ENCODE measurements at regions not wholly inside any gene's neighbourhood (a gene's known extent, or its start where the extent isn't known, plus 50 kb on each side); places are given as distances from the start of the nearest gene placed in this dataset.

DNA sequence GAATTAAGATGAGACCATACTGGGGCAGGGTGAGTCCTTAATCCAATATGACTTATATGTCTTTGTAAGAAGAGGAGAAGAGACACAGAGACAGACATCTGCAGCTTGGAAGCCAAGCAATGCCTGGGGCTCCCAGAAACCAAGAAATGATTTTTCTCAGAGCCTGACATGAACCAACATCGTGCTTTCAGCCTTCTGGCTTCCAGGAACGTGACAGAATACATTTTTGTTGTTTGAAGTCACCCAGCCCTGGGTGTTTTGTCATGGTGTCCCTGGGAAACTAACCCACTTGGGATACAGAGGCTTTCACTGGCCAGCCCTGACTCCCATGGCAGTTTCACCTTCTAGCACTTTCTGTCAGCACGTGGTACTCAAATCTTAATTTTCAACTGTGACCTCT is 95.3 kb upstream of the SLC10A2 start:
- Histone ChIP-seq H3K9me3 (ENCODE audit: control insufficient read depth in 2 of 2, low read length in 2 of 2) (no peaks in the 10 kb centered on the region), H3K4me1 (ENCODE audit: control insufficient read depth, insufficient read depth, low read length) (no peaks in the 10 kb centered on the region), H3K9ac (ENCODE audit: low read length in 2 of 2) (no peak overlapping the region), H3K27me3 (ENCODE audit: control insufficient read depth in 1 of 2, insufficient read depth in 2 of 2, low read length in 2 of 2) (peaks cover 0 to 2% of the 10 kb centered on the region in 2 donors), H3K4me3 (ENCODE audit: low read length in 2 of 2) (no peak overlapping the region), H3K36me3 (ENCODE audit: control insufficient read depth in 2 of 2, insufficient read depth in 2 of 2, low read length in 2 of 2) (no peaks in the 10 kb centered on the region), H3K27ac (ENCODE audit: low read length) (no peak overlapping the region)

DNA sequence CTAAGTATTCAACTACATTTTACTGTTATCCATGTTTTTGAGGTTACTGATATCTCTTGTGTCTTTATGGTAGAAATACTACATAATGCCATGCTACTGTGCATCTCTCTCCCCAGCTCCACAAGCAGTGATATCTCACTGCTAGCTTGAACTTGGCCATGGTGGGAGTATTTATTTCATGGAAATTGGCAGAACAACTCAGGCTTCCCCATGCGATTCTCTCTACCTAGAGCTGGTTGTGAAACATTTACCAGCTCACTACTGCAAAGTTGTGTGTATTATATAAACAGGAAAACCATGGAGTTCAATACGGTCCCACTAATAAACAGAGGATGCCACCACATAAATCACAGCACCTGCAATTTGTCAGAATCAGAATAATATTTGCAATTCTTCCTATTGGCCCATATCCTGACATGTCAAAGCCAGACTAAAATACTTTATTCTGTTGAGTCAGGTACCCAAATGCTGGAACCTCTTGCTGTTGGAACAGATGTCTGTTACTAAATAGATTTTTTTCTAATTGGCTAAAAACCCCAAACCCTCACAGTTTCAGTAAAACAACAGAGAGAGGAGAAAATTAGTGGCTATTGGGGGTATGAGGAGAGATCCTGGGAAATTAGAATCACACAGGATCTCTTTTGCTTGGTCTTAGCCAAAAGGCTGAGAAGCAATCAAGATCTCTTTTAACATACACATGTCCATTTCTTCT is 91.4 kb upstream of the SLC10A2 start:
- no peak overlapping the region for H3K9ac ChIP-seq (ENCODE audit: low read length in 2 of 2)
- no peak overlapping the region for H3K27ac ChIP-seq (ENCODE audit: low read length)
- H3K4me1 ChIP-seq (ENCODE audit: control insufficient read depth, insufficient read depth, low read length) = no peaks in the 10 kb centered on the region
- no peaks in the 10 kb centered on the region for H3K36me3 ChIP-seq (ENCODE audit: control insufficient read depth in 2 of 2, insufficient read depth in 2 of 2, low read length in 2 of 2)
- no peaks in the 10 kb centered on the region for H3K9me3 ChIP-seq (ENCODE audit: control insufficient read depth in 2 of 2, low read length in 2 of 2)
- peaks cover 0 to 2% of the 10 kb centered on the region in 2 donors for H3K27me3 ChIP-seq (ENCODE audit: control insufficient read depth in 1 of 2, insufficient read depth in 2 of 2, low read length in 2 of 2)
- H3K4me3 ChIP-seq (ENCODE audit: low read length in 2 of 2) = no peak overlapping the region

DNA sequence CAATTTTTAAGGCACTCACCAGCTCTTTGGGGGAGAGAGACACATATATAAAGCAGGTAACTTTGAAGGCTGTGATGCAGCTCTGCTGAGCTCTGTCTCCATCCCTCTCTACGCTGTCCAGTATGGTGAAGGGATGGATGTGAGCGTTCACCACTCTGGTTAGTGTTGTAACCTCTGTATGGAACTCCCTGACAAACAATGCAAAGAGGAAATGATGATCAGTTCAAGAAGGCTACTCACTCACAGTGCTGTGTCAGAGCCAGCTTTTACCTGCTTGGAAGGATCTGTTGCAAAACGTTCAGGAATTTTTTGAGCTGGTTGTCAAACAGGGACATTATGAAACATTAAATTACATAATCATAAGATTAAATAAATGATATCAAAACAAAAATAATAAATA is 90.8 kb upstream of the SLC10A2 start:
- H3K36me3 ChIP-seq (ENCODE audit: control insufficient read depth in 2 of 2, insufficient read depth in 2 of 2, low read length in 2 of 2) = no peaks in the 10 kb centered on the region
- no peaks in the 10 kb centered on the region for H3K4me1 ChIP-seq (ENCODE audit: control insufficient read depth, insufficient read depth, low read length)
- no peaks in the 10 kb centered on the region for H3K9me3 ChIP-seq (ENCODE audit: control insufficient read depth in 2 of 2, low read length in 2 of 2)
- H3K4me3 ChIP-seq (ENCODE audit: low read length in 2 of 2) = no peak overlapping the region
- H3K27ac ChIP-seq (ENCODE audit: low read length) = no peak overlapping the region
- peaks cover 0 to 2% of the 10 kb centered on the region in 2 donors for H3K27me3 ChIP-seq (ENCODE audit: control insufficient read depth in 1 of 2, insufficient read depth in 2 of 2, low read length in 2 of 2)
- H3K9ac ChIP-seq (ENCODE audit: low read length in 2 of 2) = no peak overlapping the region

DNA sequence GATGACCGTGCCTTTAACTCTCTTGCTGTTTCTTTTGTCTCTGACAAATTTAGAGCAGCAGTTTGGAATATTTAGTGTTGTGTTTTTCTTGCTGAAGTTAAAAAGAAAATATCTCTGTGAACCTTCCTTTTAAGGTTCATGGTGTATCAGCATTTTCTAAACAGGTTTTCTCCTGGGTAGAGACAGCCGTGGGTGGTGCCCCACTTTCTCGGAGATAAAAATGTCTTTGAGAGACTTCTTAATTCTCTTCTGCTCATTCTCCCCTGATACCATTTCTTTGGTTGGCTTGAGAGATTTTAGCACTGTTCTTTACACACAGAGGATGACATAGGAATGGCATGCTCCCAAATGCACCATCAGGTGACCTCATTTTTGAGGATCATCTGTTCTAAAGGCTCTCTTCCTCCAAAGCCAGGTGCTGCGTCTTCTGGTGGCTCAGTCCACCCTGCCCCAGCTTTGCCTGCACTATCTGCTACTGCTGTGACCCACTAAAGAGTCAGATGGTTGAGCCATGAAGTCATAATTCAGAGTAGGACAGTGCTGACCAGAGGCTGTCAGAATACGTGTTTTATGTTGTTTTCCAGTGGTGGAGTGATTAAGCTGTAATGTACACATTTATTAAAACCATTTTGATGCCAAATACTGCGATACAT is 90.3 kb upstream of the SLC10A2 start:
- Histone ChIP-seq H3K9me3 (ENCODE audit: control insufficient read depth in 2 of 2, low read length in 2 of 2) (no peaks in the 10 kb centered on the region), H3K4me1 (ENCODE audit: control insufficient read depth, insufficient read depth, low read length) (no peaks in the 10 kb centered on the region), H3K9ac (ENCODE audit: low read length in 2 of 2) (no peak overlapping the region)

DNA sequence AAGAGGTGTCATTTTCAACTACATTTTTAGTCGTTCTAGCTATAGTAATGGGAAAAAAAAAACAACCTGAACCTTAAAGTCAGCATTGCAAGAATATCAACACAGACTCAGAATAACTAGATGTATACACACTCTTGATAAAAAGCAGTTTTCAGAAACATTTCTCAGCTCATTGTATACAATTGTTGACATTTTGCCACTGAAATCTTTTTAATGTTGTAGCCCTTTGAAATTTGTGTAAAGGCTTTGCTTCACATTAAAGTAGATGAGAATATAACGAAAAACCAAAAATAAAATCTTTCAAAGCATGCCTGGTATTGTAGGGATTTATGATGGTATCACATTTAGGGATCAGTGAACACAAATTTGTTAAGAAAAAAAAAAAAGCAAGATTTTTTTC is 87.2 kb upstream of the SLC10A2 start:
- Histone ChIP-seq H3K4me3 (ENCODE audit: low read length in 2 of 2) (no peak overlapping the region), H3K27ac (ENCODE audit: low read length) (no peak overlapping the region), H3K4me1 (ENCODE audit: control insufficient read depth, insufficient read depth, low read length) (no peaks in the 10 kb centered on the region), H3K36me3 (ENCODE audit: control insufficient read depth in 2 of 2, insufficient read depth in 2 of 2, low read length in 2 of 2) (no peaks in the 10 kb centered on the region), H3K9me3 (ENCODE audit: control insufficient read depth in 2 of 2, low read length in 2 of 2) (no peaks in the 10 kb centered on the region), H3K27me3 (ENCODE audit: control insufficient read depth in 1 of 2, insufficient read depth in 2 of 2, low read length in 2 of 2) (peaks cover 0 to 2% of the 10 kb centered on the region in 2 donors), H3K9ac (ENCODE audit: low read length in 2 of 2) (no peak overlapping the region)

More for the DNA sequence above, 90.3 kb upstream of the SLC10A2 start:
- no peak overlapping the region for H3K4me3 ChIP-seq (ENCODE audit: low read length in 2 of 2)
- H3K36me3 ChIP-seq (ENCODE audit: control insufficient read depth in 2 of 2, insufficient read depth in 2 of 2, low read length in 2 of 2) = no peaks in the 10 kb centered on the region
- H3K27ac ChIP-seq (ENCODE audit: low read length) = no peak overlapping the region
- peaks cover 0 to 2% of the 10 kb centered on the region in 2 donors for H3K27me3 ChIP-seq (ENCODE audit: control insufficient read depth in 1 of 2, insufficient read depth in 2 of 2, low read length in 2 of 2)

DNA sequence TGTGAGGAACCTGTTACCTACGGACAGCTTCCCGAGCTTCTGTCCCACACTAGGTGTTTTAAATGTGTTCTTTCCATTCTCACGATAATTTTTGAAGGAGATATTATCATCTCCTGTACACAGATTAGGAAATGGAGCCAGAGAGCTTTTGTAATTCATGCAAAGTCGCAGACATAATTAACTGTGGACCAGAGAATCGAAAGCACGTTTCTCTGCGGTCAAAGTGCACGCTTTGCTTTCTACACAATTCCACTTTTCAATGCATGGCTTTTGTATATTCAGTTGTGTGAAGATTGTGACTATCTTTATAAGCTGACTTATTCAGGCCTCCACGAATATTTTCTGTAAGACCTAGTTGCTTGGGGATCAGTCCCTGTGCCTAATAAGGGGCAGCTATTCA is 81.7 kb upstream of the SLC10A2 start:
- Histone ChIP-seq H3K4me1 (ENCODE audit: control insufficient read depth, insufficient read depth, low read length) (no peaks in the 10 kb centered on the region), H3K27me3 (ENCODE audit: control insufficient read depth in 1 of 2, insufficient read depth in 2 of 2, low read length in 2 of 2) (no peaks in the 10 kb centered on the region), H3K9ac (ENCODE audit: low read length in 2 of 2) (no peak overlapping the region), H3K36me3 (ENCODE audit: control insufficient read depth in 2 of 2, insufficient read depth in 2 of 2, low read length in 2 of 2) (no peaks in the 10 kb centered on the region), H3K27ac (ENCODE audit: low read length) (no peak overlapping the region), H3K9me3 (ENCODE audit: control insufficient read depth in 2 of 2, low read length in 2 of 2) (no peaks in the 10 kb centered on the region), H3K4me3 (ENCODE audit: low read length in 2 of 2) (no peak overlapping the region)

DNA sequence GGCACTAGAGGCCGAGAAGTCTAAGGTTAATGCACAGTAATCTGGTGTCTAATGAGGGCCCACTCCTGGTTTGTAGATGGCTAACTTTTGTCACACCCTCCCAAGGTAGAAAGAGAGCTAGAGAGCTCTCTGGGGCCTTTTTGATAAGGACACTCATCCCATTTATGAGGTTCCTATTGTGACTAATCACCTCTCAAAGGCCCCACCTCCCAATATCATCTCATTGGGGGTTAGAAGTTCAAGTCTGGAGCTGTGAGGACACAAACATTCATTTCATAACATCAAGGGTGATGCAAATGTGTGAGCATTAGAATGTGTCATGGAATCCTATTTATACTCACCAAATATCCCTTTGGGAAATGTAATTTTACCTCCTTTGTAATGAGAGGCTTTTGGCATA is 79.2 kb upstream of the SLC10A2 start:
- no peaks in the 10 kb centered on the region for H3K36me3 ChIP-seq (ENCODE audit: control insufficient read depth in 2 of 2, insufficient read depth in 2 of 2, low read length in 2 of 2)
- no peaks in the 10 kb centered on the region for H3K4me1 ChIP-seq (ENCODE audit: control insufficient read depth, insufficient read depth, low read length)
- H3K27ac ChIP-seq (ENCODE audit: low read length) = no peak overlapping the region
- no peak overlapping the region for H3K9ac ChIP-seq (ENCODE audit: low read length in 2 of 2)
- H3K27me3 ChIP-seq (ENCODE audit: control insufficient read depth in 1 of 2, insufficient read depth in 2 of 2, low read length in 2 of 2) = no peaks in the 10 kb centered on the region
- H3K4me3 ChIP-seq (ENCODE audit: low read length in 2 of 2) = no peak overlapping the region
- H3K9me3 ChIP-seq (ENCODE audit: control insufficient read depth in 2 of 2, low read length in 2 of 2) = no peaks in the 10 kb centered on the region

DNA sequence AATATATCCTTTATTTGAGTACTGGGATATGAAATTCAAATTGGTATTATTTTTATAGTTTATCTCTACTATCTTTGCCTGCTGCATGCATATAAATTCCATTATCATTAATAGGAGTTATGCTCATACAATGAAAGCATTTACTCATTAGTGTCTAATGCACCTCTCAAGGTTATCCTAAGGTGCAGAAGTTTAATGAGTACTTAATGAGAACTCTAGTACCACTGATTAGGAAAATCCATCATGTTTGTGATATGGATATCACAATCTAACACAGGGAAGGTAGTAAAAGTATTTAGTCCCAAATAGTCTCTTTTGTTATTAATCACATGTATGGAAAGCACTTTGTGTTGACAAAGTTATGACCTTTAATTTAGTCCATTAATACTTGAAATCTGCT is 77.2 kb upstream of the SLC10A2 start:
- Histone ChIP-seq H3K9me3 (ENCODE audit: control insufficient read depth in 2 of 2, low read length in 2 of 2) (no peaks in the 10 kb centered on the region), H3K27ac (ENCODE audit: low read length) (no peak overlapping the region), H3K9ac (ENCODE audit: low read length in 2 of 2) (no peak overlapping the region), H3K36me3 (ENCODE audit: control insufficient read depth in 2 of 2, insufficient read depth in 2 of 2, low read length in 2 of 2) (no peaks in the 10 kb centered on the region), H3K4me3 (ENCODE audit: low read length in 2 of 2) (no peak overlapping the region), H3K27me3 (ENCODE audit: control insufficient read depth in 1 of 2, insufficient read depth in 2 of 2, low read length in 2 of 2) (no peaks in the 10 kb centered on the region), H3K4me1 (ENCODE audit: control insufficient read depth, insufficient read depth, low read length) (no peaks in the 10 kb centered on the region)

DNA sequence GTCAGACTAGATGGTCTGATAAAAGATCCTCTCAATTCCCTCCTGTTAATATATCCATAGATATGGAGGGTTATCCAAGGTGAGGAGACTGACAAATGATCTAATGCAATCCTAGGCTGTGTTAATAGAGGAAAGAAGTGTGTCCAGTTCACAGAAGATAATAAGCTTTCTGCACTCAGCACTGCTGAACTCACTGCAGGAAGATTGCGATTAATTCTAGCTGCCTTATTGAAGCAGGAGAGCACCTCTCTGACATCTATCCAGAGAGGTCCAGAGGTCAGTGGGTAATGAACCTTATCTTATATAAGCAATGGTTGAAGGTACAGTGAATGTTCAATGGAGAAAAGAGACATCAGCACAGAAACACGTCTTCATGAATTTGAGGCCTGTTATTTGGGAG is 75.9 kb upstream of the SLC10A2 start:
- Histone ChIP-seq H3K9ac (ENCODE audit: low read length in 2 of 2) (no peak overlapping the region), H3K27ac (ENCODE audit: low read length) (no peak overlapping the region), H3K4me1 (ENCODE audit: control insufficient read depth, insufficient read depth, low read length) (no peaks in the 10 kb centered on the region)

DNA sequence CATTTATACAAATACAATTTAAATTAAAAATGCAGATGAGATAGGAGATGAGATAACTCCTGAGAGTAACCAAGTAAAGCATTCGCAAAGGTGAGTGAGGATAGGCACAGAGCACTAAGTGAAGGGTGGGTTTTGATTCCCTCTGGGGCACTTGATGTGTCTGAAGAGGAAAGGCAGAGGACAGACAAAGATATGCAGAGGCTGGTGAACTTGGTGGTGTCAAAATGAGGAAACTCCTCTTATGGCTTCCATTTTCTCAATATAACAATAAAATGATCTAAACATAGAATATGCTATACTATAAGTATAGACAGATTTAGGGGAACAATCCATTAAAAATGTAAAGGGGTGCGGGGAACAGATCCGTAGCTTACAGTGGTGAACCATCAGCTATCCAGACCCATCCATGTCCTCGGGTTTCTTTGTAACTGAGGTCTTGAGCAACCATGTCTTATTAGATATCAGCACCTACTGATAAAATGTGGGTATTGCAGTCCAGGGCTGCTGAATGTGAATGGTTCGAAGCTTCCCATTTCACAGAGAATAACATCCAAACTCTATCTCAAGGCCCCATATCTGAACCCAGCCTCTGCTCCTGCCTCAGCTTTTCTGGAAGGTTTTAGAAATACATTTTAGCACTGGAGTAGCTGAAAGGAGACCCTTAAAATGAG is 73.9 kb upstream of the SLC10A2 start:
- Histone ChIP-seq H3K27ac (ENCODE audit: low read length) (no peak overlapping the region), H3K9ac (ENCODE audit: low read length in 2 of 2) (no peak overlapping the region), H3K36me3 (ENCODE audit: control insufficient read depth in 2 of 2, insufficient read depth in 2 of 2, low read length in 2 of 2) (no peaks in the 10 kb centered on the region), H3K4me3 (ENCODE audit: low read length in 2 of 2) (no peak overlapping the region), H3K27me3 (ENCODE audit: control insufficient read depth in 1 of 2, insufficient read depth in 2 of 2, low read length in 2 of 2) (no peaks in the 10 kb centered on the region), H3K4me1 (ENCODE audit: control insufficient read depth, insufficient read depth, low read length) (no peaks in the 10 kb centered on the region), H3K9me3 (ENCODE audit: control insufficient read depth in 2 of 2, low read length in 2 of 2) (no peaks in the 10 kb centered on the region)

More for the DNA sequence above, 75.9 kb upstream of the SLC10A2 start:
- no peak overlapping the region for H3K4me3 ChIP-seq (ENCODE audit: low read length in 2 of 2)
- H3K9me3 ChIP-seq (ENCODE audit: control insufficient read depth in 2 of 2, low read length in 2 of 2) = no peaks in the 10 kb centered on the region
- H3K36me3 ChIP-seq (ENCODE audit: control insufficient read depth in 2 of 2, insufficient read depth in 2 of 2, low read length in 2 of 2) = no peaks in the 10 kb centered on the region
- no peaks in the 10 kb centered on the region for H3K27me3 ChIP-seq (ENCODE audit: control insufficient read depth in 1 of 2, insufficient read depth in 2 of 2, low read length in 2 of 2)

DNA sequence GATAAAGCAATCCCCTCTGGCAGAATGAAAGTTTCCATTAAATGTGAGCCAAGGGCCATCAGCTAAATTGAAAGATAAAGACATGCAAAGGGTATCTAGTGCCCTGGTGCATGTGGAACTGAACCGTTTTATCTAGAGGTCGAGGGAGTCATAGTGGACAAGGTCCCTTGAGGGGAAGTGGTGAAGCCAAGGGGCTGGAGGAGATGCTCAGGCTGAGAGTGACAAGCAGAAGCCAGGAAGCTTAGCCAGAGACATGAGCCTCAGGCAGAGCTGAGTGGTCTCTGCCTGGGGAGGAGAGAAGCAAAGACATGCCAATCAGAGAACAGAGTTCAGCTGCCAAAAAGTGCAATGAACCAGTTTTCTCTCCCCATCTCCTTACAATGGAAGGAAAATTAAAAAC is 68.1 kb upstream of the SLC10A2 start:
- H3K4me1 ChIP-seq (ENCODE audit: control insufficient read depth, insufficient read depth, low read length) = no peaks in the 10 kb centered on the region
- peaks cover 0 to 2% of the 10 kb centered on the region in 2 donors for H3K9me3 ChIP-seq (ENCODE audit: control insufficient read depth in 2 of 2, low read length in 2 of 2)
- no peaks in the 10 kb centered on the region for H3K27me3 ChIP-seq (ENCODE audit: control insufficient read depth in 1 of 2, insufficient read depth in 2 of 2, low read length in 2 of 2)
- H3K36me3 ChIP-seq (ENCODE audit: control insufficient read depth in 2 of 2, insufficient read depth in 2 of 2, low read length in 2 of 2) = no peaks in the 10 kb centered on the region
- H3K9ac ChIP-seq (ENCODE audit: low read length in 2 of 2) = no peak overlapping the region
- H3K27ac ChIP-seq (ENCODE audit: low read length) = no peak overlapping the region
- H3K4me3 ChIP-seq (ENCODE audit: low read length in 2 of 2) = no peak overlapping the region
